ENCODE measurements at regions not wholly inside any gene's neighbourhood (a gene's known extent, or its start where the extent isn't known, plus 50 kb on each side); places are given as distances from the start of the nearest gene placed in this dataset.

GRCh38 chr13:60327511-60327910 is 69.5 kb upstream of the TDRD3 start:
- Mint-ChIP-seq H3K36me3 (no peaks in the 10 kb centered on the region), H3K27me3 (peaks cover 7% of the 10 kb centered on the region), H3K4me3 (no peak overlapping the region), H3K9me3 (no peaks in the 10 kb centered on the region), H3K27ac (no peak overlapping the region), H3K4me1 (no peaks in the 10 kb centered on the region)
- DNase-seq: no peak

GRCh38 chr13:60328073-60328472 is 68.9 kb upstream of the TDRD3 start:
- H3K27ac Mint-ChIP-seq: no peak overlapping the region
- H3K9me3 Mint-ChIP-seq: peaks cover under 1% of the 10 kb centered on the region
- no peak for DNase-seq
- peaks cover 7% of the 10 kb centered on the region for H3K27me3 Mint-ChIP-seq
- H3K36me3 Mint-ChIP-seq: no peaks in the 10 kb centered on the region
- H3K4me1 Mint-ChIP-seq: no peaks in the 10 kb centered on the region
- no peak overlapping the region for H3K4me3 Mint-ChIP-seq

DNA sequence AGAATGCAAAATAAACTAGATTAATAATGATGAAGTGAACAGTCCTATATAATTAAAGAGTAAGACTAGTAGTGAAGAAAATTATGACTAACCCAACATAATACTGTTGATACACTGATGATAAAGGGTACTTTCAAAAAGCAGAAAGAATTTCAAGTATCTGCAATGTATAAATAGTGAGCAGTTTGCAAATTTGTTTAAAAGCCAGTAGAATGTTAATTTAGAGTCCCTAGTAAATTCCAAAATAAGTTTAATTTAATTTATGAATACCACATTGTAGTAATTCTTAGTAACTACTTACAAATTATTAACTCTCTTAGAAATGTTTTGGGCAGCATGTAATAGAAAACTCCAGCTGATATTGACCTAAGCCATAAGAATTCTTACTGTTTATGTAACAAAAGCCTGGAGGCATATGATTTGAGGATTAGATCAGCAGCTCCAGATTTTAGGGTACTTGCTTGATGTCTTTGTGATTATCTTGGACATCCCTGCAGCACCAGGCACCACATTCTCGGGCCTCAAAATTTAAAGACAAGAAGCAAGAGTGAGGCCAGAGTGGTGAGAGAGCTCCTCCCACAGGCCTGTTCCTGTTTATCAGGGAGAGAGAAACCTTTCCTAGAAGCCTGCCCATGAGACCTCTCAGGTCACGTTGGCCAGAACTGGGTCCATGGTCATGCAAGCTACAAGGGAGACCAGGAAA is 67.6 kb upstream of the TDRD3 start:
- H3K36me3 Mint-ChIP-seq: no peaks in the 10 kb centered on the region
- H3K27ac Mint-ChIP-seq: no peak overlapping the region
- H3K4me1 Mint-ChIP-seq: no peaks in the 10 kb centered on the region
- H3K27me3 Mint-ChIP-seq: peaks cover 7% of the 10 kb centered on the region
- DNase-seq: no peak
- no peak overlapping the region for H3K4me3 Mint-ChIP-seq
- H3K9me3 Mint-ChIP-seq: peaks cover 3% of the 10 kb centered on the region

DNA sequence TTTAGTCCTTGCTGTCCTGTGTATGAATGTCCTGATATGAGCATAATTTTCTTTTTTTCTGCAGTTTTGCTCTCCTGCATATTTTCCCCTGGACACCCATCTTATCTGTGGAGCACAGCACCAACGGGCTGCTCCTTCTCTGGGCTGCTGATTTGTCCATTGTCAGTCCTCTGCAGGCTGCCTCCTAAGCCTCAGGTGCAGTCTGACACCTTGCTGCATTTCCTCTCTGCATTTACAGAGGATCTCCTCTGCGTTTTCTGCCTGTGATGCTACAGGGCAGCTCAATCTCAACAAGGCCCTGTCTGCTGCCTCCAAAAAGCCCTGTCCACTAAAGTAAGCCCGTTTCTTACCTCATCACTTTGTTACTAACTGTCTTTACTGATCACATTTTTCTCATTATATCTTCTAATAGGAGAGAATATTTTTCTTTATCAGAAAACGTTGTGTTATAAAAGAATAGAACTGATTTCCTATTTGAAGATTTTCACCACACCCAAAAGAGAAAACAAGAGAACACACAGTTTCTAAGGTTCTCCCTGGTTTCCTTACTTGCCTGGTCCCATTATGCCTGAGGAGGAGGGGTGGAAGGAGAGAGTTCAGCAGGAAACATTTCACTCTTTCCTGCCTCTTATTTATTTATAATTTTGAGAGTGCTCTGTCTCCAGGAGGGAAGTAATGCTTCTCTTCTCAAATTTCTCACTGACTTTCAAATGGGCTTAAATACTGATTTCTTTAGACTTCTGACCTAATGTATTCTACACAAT is 65.6 kb upstream of the TDRD3 start:
- Mint-ChIP-seq H3K9me3 (peaks cover 3% of the 10 kb centered on the region), H3K4me3 (no peak overlapping the region), H3K27me3 (peaks cover 7% of the 10 kb centered on the region), H3K36me3 (no peaks in the 10 kb centered on the region), H3K4me1 (no peaks in the 10 kb centered on the region), H3K27ac (no peak overlapping the region)
- DNase-seq: no peak

DNA sequence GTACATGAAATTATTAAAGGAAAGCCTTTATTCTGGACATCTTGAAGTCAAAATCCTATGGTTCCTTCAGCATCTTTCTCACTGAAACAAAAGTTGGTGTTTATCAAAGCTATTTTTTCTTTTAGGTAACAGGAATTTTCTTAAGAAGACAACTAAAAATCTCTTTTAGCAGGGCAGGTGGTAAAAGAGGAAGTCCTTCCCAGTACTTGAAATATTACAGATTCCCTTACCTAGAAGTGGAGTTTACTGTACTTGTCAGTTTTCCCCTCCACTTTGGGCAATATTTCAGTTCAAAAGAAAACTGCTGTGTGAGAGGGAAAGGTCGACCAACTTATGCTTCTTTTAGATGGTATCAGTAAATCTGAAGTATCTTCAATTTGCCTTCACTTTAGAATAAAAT is 64.3 kb upstream of the TDRD3 start:
- Mint-ChIP-seq H3K27ac (no peak overlapping the region), H3K27me3 (peaks cover 7% of the 10 kb centered on the region), H3K9me3 (peaks cover 3% of the 10 kb centered on the region), H3K36me3 (no peaks in the 10 kb centered on the region), H3K4me3 (no peak overlapping the region), H3K4me1 (no peaks in the 10 kb centered on the region)
- DNase-seq: no peak

- Mint-ChIP-seq H3K4me1 (no peaks in the 10 kb centered on the region), H3K4me3 (no peak overlapping the region), H3K27me3 (peaks cover 7% of the 10 kb centered on the region), H3K27ac (no peak overlapping the region), H3K9me3 (peaks cover 3% of the 10 kb centered on the region), H3K36me3 (no peaks in the 10 kb centered on the region)
- no peak for DNase-seq
These were observed 62.7 kb upstream of the TDRD3 start for GRCh38 chr13:60334310-60334709.

DNA sequence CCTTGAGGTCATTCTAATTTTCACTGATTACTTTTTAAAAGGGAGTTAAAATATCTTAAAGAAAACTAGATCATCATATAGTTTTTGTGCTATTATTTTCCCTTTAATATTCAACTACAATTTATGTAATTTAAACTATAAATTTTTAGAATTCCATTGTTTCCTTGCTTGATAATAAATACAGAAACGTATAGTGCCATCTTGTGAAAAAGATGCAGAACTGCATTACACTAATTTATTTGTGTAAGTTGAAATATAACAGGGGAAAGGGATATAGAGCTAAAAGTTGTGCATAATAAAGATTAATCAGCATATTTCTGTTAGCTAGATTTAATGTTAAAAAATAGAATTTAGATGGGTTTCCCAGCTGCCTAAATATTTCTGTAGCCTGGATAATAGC is 61.5 kb upstream of the TDRD3 start:
- Mint-ChIP-seq H3K9me3 (peaks cover 3% of the 10 kb centered on the region), H3K27me3 (peaks cover 4% of the 10 kb centered on the region), H3K4me3 (no peak overlapping the region), H3K4me1 (no peaks in the 10 kb centered on the region), H3K27ac (no peak overlapping the region), H3K36me3 (no peaks in the 10 kb centered on the region)
- no peak for DNase-seq

- H3K9me3 Mint-ChIP-seq: no peaks in the 10 kb centered on the region
- H3K4me1 Mint-ChIP-seq: peaks cover 1% of the 10 kb centered on the region
- peaks cover 9% of the 10 kb centered on the region for H3K27me3 Mint-ChIP-seq
- H3K27ac Mint-ChIP-seq: no peak overlapping the region
- H3K4me3 Mint-ChIP-seq: no peak overlapping the region
- no peaks in the 10 kb centered on the region for H3K36me3 Mint-ChIP-seq
- no peak for DNase-seq
These were observed 58.3 kb upstream of the TDRD3 start for GRCh38 chr13:60338754-60339153.

- Mint-ChIP-seq H3K27me3 (peaks cover 13% of the 10 kb centered on the region), H3K36me3 (no peaks in the 10 kb centered on the region), H3K4me3 (no peak overlapping the region), H3K4me1 (peaks cover 1% of the 10 kb centered on the region), H3K27ac (no peak overlapping the region), H3K9me3 (no peaks in the 10 kb centered on the region)
- no peak for DNase-seq
These were observed 53.0 kb upstream of the TDRD3 start for GRCh38 chr13:60343978-60344377.

DNA sequence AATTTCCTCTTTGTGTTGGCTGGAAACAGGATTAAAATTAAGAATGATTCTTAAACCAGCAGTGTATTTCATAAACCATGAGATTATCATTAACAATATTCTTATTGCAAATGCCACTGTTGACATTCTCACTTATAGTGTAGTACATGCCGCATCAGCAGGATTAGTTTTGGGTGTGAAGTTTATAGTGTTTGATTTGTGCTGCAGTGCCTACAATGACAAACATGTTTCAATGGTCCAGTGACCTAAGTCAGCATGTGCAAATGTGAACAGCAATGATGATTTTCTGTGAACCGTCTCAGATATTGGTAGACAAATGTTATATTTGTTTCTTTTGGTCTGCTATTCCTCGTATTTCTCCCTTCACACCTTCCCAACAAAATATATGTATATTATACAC is 49.8 kb upstream of the TDRD3 start:
- Mint-ChIP-seq H3K4me1 (peaks cover 1% of the 10 kb centered on the region), H3K4me3 (no peak overlapping the region), H3K36me3 (no peaks in the 10 kb centered on the region), H3K27me3 (peaks cover 13% of the 10 kb centered on the region), H3K9me3 (no peaks in the 10 kb centered on the region), H3K27ac (no peak overlapping the region)
- DNase-seq: no peak

Measured in activated naive CD8-positive, alpha-beta T cell treated with anti-CD3 and anti-CD28 coated beads for 36 hours (primary cell).